ENCODE measurements at regions not wholly inside any gene's neighbourhood (a gene's known extent, or its start where the extent isn't known, plus 50 kb on each side); places are given as distances from the start of the nearest gene placed in this dataset.

- peak in 10 of 12 donors; percentile 25 to 51 (median 40) for TF ChIP-seq CTCF (IDR thresholded peaks at IDR 0.05)
- TF ChIP-seq POLR2A (IDR thresholded peaks at IDR 0.05): no peak
These were observed 130.2 kb upstream of the TPRG1 start for GRCh38 chr3:189041482-189042090.
